Mesodermal cell (in vitro differentiated cells): ENCODE measurements at regions not wholly inside any gene's neighbourhood (a gene's known extent, or its start where the extent isn't known, plus 50 kb on each side); places are given as distances from the start of the nearest gene placed in this dataset.

Source experiments
- H3K27ac ChIP-seq: 2 replicates; pipeline ENCODE4 v1.7.0; 2013; ENCODE audit warnings: mild to moderate bottlenecking, low read depth, low read length, moderate library complexity; ENCODE audit not compliant: severe bottlenecking
- H3K36me3 ChIP-seq: 2 replicates; pipeline ENCODE4 v1.7.1; 2013; ENCODE audit warnings: mild to moderate bottlenecking, low read length, moderate library complexity; ENCODE audit not compliant: control insufficient read depth, insufficient read depth
- H3K4me1 ChIP-seq: one replicate; pipeline ENCODE4 v1.7.1; 2013; ENCODE audit warnings: mild to moderate bottlenecking, low read length; ENCODE audit not compliant: insufficient read depth, control insufficient read depth, poor library complexity, severe bottlenecking
- H3K4me3 ChIP-seq: 2 replicates; pipeline ENCODE4 v1.7.0; 2013; ENCODE audit warnings: low read length, control low read depth, mild to moderate bottlenecking; ENCODE audit not compliant: insufficient read depth, poor library complexity, severe bottlenecking; ENCODE audit errors: extremely low read depth
- H3K9me3 ChIP-seq: 2 replicates; pipeline ENCODE4 v1.7.1; 2013; ENCODE audit warnings: mild to moderate bottlenecking, low read length, moderate library complexity; ENCODE audit not compliant: control insufficient read depth
- WGBS, 2 experiments: methylation state at CpG; one replicate each; pipeline ENCODE4 v1.1.5; 2013; ENCODE audit warnings: missing lambda C conversion rate in 2 of 2; ENCODE audit not compliant: insufficient coverage in 2 of 2; 5-methylcytosine and 5-hydroxymethylcytosine counted together

- WGBS, 2 experiments, result 83 to 93% methylated on average over 1 to 2 of the region's 2 CpGs
- Histone ChIP-seq H3K4me3 (no peak overlapping the region), H3K36me3 (no peaks in the 10 kb centered on the region), H3K27ac (no peak overlapping the region), H3K9me3 (no peaks in the 10 kb centered on the region), H3K4me1 (no peaks in the 10 kb centered on the region)
Measured at GRCh38 chr5:35384658-35385057, 154.4 kb upstream of the PRLR start.

GRCh38 chr5:35383041-35383440, 152.8 kb upstream of the PRLR start:
- Histone ChIP-seq H3K4me1 (no peaks in the 10 kb centered on the region), H3K9me3 (no peaks in the 10 kb centered on the region), H3K27ac (no peak overlapping the region), H3K36me3 (no peaks in the 10 kb centered on the region), H3K4me3 (no peak overlapping the region)
- 83% methylated on average over 1 of the region's 3 CpGs; no CpG with 5 or more reads in 1 of the 2 experiments for WGBS, 2 experiments

- Histone ChIP-seq H3K4me1 (no peaks in the 10 kb centered on the region), H3K27ac (no peak overlapping the region), H3K36me3 (no peaks in the 10 kb centered on the region), H3K9me3 (no peaks in the 10 kb centered on the region), H3K4me3 (no peak overlapping the region)
- WGBS, 2 experiments, result 100% methylated on average over 1 to 2 of the region's 4 CpGs
Measured at GRCh38 chr5:35377653-35378052, 147.4 kb upstream of the PRLR start.

- H3K36me3 ChIP-seq, result no peaks in the 10 kb centered on the region
- no peak overlapping the region for H3K27ac ChIP-seq
- H3K4me1 ChIP-seq, result no peaks in the 10 kb centered on the region
- H3K4me3 ChIP-seq, result no peak overlapping the region
- H3K9me3 ChIP-seq, result no peaks in the 10 kb centered on the region
Measured at GRCh38 chr5:35374584-35374983, 144.3 kb upstream of the PRLR start.

- Histone ChIP-seq H3K4me1 (no peaks in the 10 kb centered on the region), H3K36me3 (no peaks in the 10 kb centered on the region), H3K27ac (no peak overlapping the region), H3K9me3 (no peaks in the 10 kb centered on the region), H3K4me3 (no peak overlapping the region)
- WGBS, 2 experiments, result 96 to 100% methylated on average over 3 of the region's 3 CpGs
Measured at GRCh38 chr5:35373249-35373648, 143.0 kb upstream of the PRLR start.

GRCh38 chr5:35372482-35372881, 142.2 kb upstream of the PRLR start:
- no CpG with 5 or more reads among the region's 2 CpGs for WGBS, 2 experiments
- Histone ChIP-seq H3K36me3 (no peaks in the 10 kb centered on the region), H3K27ac (no peak overlapping the region)

GRCh38 chr5:35371951-35372426, 141.7 kb upstream of the PRLR start:
- Histone ChIP-seq H3K27ac (no peak overlapping the region), H3K4me3 (no peak overlapping the region), H3K9me3 (no peaks in the 10 kb centered on the region), H3K36me3 (no peaks in the 10 kb centered on the region), H3K4me1 (no peaks in the 10 kb centered on the region)
- WGBS, 2 experiments, result 63 to 92% methylated on average over 1 of the region's 1 CpG

More at GRCh38 chr5:35372482-35372881, 142.2 kb upstream of the PRLR start:
- Histone ChIP-seq H3K4me3 (no peak overlapping the region), H3K9me3 (no peaks in the 10 kb centered on the region), H3K4me1 (no peaks in the 10 kb centered on the region)

GRCh38 chr5:35370871-35371270, 140.6 kb upstream of the PRLR start:
- no peaks in the 10 kb centered on the region for H3K9me3 ChIP-seq
- no peaks in the 10 kb centered on the region for H3K36me3 ChIP-seq
- no peaks in the 10 kb centered on the region for H3K4me1 ChIP-seq
- H3K27ac ChIP-seq, result no peak overlapping the region
- no peak overlapping the region for H3K4me3 ChIP-seq
- 92% methylated on average over 2 of the region's 2 CpGs; no CpG with 5 or more reads in 1 of the 2 experiments for WGBS, 2 experiments

- WGBS, 2 experiments, result 52 to 80% methylated on average over 4 to 5 of the region's 7 CpGs
- no peaks in the 10 kb centered on the region for H3K4me1 ChIP-seq
- no peak overlapping the region for H3K27ac ChIP-seq
- no peaks in the 10 kb centered on the region for H3K36me3 ChIP-seq
- H3K9me3 ChIP-seq, result no peaks in the 10 kb centered on the region
- H3K4me3 ChIP-seq, result no peak overlapping the region
Measured at GRCh38 chr5:35369965-35370790, 139.9 kb upstream of the PRLR start.

- Histone ChIP-seq H3K27ac (no peak overlapping the region), H3K9me3 (no peaks in the 10 kb centered on the region), H3K4me1 (no peaks in the 10 kb centered on the region), H3K36me3 (no peaks in the 10 kb centered on the region), H3K4me3 (no peak overlapping the region)
- no CpG with 5 or more reads among the region's 1 CpG for WGBS, 2 experiments
Measured at GRCh38 chr5:35367526-35367925, 137.2 kb upstream of the PRLR start.

- Histone ChIP-seq H3K4me3 (no peak overlapping the region), H3K36me3 (no peaks in the 10 kb centered on the region), H3K27ac (no peak overlapping the region), H3K4me1 (no peaks in the 10 kb centered on the region), H3K9me3 (no peaks in the 10 kb centered on the region)
- WGBS, 2 experiments, result 100% methylated on average over 3 of the region's 3 CpGs; no CpG with 5 or more reads in 1 of the 2 experiments
Measured at GRCh38 chr5:35365758-35366157, 135.5 kb upstream of the PRLR start.
